ENCODE measurements at regions not wholly inside any gene's neighbourhood (a gene's known extent, or its start where the extent isn't known, plus 50 kb on each side); places are given as distances from the start of the nearest gene placed in this dataset.

- no peak for TF ChIP-seq CTCF (IDR thresholded peaks at IDR 0.05)
- TF ChIP-seq EP300 (IDR thresholded peaks at IDR 0.05), result no peak
- no peak for TF ChIP-seq POLR2AphosphoS5 (IDR thresholded peaks at IDR 0.05)
These were observed 166.3 kb downstream of the SLC35B3 start for GRCh38 chr6:8269094-8269493.
